GM23248 (cell line): ENCODE measurements at regions not wholly inside any gene's neighbourhood (a gene's known extent, or its start where the extent isn't known, plus 50 kb on each side); places are given as distances from the start of the nearest gene placed in this dataset.

ENCODE experiments used
- EZH2 ChIP-seq: fragments of 200-600 bp; sonication (generic); IDR thresholded peaks from 2 replicates; pipeline ENCODE4 v1.6.1; 2018; ENCODE audit warnings: antibody characterized with exemption, mild to moderate bottlenecking; ENCODE audit not compliant: insufficient read depth, poor library complexity, severe bottlenecking
- EZH2phosphoT487 ChIP-seq: fragments of 200-600 bp; sonication (generic); IDR thresholded peaks from 2 replicates; pipeline ENCODE4 v1.6.1; 2018; ENCODE audit warnings: antibody characterized with exemption, moderate library complexity, mild to moderate bottlenecking, low read depth; ENCODE audit not compliant: insufficient read depth

GRCh38 chr20:43863330-43863729, 51.3 kb upstream of the TOX2 start:
- TF ChIP-seq EZH2 (no peak), EZH2phosphoT487 (no peak)
